H1 (cell line): ENCODE measurements at regions not wholly inside any gene's neighbourhood (a gene's known extent, or its start where the extent isn't known, plus 50 kb on each side); places are given as distances from the start of the nearest gene placed in this dataset.

Experiments used
- POLR2A ChIP-seq, 2 experiments: IDR thresholded peaks; 1 replicate in 1 of 2; 2 replicates in 1 of 2; pipeline ENCODE4 v1.6.1; 2011; ENCODE audit warnings: low read depth in 2 of 2, low read length in 2 of 2, mild to moderate bottlenecking in 2 of 2; ENCODE audit errors: control extremely low read depth in 1 of 2
- TF ChIP-seq, protein P1 (sequence below): fragments of 300-600 bp; sonication (generic); IDR thresholded peaks from 2 replicates; pipeline ENCODE4 v1.7.1; 2012; ENCODE audit warnings: low read length, moderate library complexity, mild to moderate bottlenecking, inconsistent platforms; ENCODE audit not compliant: insufficient replicate concordance

DNA sequence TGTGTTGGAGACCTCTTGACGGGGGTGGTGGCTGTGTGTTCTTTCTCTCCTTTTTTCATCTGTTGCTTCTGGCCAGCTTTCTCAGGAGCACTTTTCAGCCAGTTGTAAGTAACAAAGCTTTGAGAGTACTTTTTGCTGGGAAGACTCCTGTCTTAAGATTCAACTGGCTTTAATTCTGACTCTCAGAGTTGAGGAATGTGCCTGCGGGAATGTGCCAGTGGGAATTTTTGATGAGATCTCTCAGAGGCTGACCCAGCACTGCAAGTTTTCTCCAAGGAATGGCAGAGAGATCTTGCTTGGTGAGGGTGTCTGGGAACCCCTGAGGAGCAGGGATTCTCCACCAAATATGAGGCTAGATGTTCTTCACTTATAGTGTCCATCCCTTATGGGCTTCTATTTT, 91.6 kb upstream of the OR9Q1 start (continued):
- TF ChIP-seq, protein P1, sequence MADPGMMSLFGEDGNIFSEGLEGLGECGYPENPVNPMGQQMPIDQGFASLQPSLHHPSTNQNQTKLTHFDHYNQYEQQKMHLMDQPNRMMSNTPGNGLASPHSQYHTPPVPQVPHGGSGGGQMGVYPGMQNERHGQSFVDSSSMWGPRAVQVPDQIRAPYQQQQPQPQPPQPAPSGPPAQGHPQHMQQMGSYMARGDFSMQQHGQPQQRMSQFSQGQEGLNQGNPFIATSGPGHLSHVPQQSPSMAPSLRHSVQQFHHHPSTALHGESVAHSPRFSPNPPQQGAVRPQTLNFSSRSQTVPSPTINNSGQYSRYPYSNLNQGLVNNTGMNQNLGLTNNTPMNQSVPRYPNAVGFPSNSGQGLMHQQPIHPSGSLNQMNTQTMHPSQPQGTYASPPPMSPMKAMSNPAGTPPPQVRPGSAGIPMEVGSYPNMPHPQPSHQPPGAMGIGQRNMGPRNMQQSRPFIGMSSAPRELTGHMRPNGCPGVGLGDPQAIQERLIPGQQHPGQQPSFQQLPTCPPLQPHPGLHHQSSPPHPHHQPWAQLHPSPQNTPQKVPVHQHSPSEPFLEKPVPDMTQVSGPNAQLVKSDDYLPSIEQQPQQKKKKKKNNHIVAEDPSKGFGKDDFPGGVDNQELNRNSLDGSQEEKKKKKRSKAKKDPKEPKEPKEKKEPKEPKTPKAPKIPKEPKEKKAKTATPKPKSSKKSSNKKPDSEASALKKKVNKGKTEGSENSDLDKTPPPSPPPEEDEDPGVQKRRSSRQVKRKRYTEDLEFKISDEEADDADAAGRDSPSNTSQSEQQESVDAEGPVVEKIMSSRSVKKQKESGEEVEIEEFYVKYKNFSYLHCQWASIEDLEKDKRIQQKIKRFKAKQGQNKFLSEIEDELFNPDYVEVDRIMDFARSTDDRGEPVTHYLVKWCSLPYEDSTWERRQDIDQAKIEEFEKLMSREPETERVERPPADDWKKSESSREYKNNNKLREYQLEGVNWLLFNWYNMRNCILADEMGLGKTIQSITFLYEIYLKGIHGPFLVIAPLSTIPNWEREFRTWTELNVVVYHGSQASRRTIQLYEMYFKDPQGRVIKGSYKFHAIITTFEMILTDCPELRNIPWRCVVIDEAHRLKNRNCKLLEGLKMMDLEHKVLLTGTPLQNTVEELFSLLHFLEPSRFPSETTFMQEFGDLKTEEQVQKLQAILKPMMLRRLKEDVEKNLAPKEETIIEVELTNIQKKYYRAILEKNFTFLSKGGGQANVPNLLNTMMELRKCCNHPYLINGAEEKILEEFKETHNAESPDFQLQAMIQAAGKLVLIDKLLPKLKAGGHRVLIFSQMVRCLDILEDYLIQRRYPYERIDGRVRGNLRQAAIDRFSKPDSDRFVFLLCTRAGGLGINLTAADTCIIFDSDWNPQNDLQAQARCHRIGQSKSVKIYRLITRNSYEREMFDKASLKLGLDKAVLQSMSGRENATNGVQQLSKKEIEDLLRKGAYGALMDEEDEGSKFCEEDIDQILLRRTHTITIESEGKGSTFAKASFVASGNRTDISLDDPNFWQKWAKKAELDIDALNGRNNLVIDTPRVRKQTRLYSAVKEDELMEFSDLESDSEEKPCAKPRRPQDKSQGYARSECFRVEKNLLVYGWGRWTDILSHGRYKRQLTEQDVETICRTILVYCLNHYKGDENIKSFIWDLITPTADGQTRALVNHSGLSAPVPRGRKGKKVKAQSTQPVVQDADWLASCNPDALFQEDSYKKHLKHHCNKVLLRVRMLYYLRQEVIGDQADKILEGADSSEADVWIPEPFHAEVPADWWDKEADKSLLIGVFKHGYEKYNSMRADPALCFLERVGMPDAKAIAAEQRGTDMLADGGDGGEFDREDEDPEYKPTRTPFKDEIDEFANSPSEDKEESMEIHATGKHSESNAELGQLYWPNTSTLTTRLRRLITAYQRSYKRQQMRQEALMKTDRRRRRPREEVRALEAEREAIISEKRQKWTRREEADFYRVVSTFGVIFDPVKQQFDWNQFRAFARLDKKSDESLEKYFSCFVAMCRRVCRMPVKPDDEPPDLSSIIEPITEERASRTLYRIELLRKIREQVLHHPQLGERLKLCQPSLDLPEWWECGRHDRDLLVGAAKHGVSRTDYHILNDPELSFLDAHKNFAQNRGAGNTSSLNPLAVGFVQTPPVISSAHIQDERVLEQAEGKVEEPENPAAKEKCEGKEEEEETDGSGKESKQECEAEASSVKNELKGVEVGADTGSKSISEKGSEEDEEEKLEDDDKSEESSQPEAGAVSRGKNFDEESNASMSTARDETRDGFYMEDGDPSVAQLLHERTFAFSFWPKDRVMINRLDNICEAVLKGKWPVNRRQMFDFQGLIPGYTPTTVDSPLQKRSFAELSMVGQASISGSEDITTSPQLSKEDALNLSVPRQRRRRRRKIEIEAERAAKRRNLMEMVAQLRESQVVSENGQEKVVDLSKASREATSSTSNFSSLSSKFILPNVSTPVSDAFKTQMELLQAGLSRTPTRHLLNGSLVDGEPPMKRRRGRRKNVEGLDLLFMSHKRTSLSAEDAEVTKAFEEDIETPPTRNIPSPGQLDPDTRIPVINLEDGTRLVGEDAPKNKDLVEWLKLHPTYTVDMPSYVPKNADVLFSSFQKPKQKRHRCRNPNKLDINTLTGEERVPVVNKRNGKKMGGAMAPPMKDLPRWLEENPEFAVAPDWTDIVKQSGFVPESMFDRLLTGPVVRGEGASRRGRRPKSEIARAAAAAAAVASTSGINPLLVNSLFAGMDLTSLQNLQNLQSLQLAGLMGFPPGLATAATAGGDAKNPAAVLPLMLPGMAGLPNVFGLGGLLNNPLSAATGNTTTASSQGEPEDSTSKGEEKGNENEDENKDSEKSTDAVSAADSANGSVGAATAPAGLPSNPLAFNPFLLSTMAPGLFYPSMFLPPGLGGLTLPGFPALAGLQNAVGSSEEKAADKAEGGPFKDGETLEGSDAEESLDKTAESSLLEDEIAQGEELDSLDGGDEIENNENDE = no peak
- no peak for TF ChIP-seq POLR2A (IDR thresholded peaks at IDR 0.05; ENCODE audit: control extremely low read depth in 1 of 2, low read depth in 2 of 2, low read length in 2 of 2)
